Gastroesophageal sphincter (tissue), 4 donors: ENCODE measurements at regions not wholly inside any gene's neighbourhood (a gene's known extent, or its start where the extent isn't known, plus 50 kb on each side); places are given as distances from the start of the nearest gene placed in this dataset.

Experiments used
- ATAC-seq: fragments of 150-250 bp; one replicate; pipeline ENCODE4 v1.9.1; 2016; ENCODE audit warnings: mild to moderate bottlenecking, moderate library complexity
- H3K27ac ChIP-seq, 4 donors: fragments of 200-600 bp; sonication (generic) in 3 of 4; 1 replicate in 3 of 4; 2 replicates in 1 of 4; pipeline ENCODE4 v1.5.1; 2016 to 2019
- H3K27me3 ChIP-seq: fragments of 200-600 bp; sonication (generic); one replicate; pipeline ENCODE4 v1.5.1; 2019
- H3K36me3 ChIP-seq, 2 donors: fragments of 200-600 bp; sonication (generic); one replicate each; pipeline ENCODE4 v1.5.1; 2019; ENCODE audit warnings: control low read depth in 1 of 2
- H3K4me1 ChIP-seq, 3 donors: fragments of 200-600 bp; sonication (generic); 1 replicate in 2 of 3; 2 replicates in 1 of 3; pipeline ENCODE4 v1.5.1; 2016 to 2019; ENCODE audit warnings: control low read depth in 2 of 3
- H3K4me3 ChIP-seq, 2 donors: fragments of 200-600 bp; sonication (generic); one replicate each; pipeline ENCODE4 v1.5.1; 2019; ENCODE audit warnings: mild to moderate bottlenecking in 1 of 2, moderate library complexity in 1 of 2
- H3K9me3 ChIP-seq, 3 donors: fragments of 200-600 bp; sonication (generic); one replicate each; pipeline ENCODE4 v1.5.1; 2017 to 2019; ENCODE audit warnings: control low read depth in 2 of 3
- EP300 ChIP-seq: sonication (generic); formaldehyde crosslinking; IDR thresholded peaks from one replicate; pipeline ENCODE4 v1.6.1; 2017; ENCODE audit warnings: antibody characterized with exemption, mild to moderate bottlenecking
- POLR2A ChIP-seq, 2 donors: fragments of 450-650 bp; IDR thresholded peaks; one replicate each; pipeline ENCODE4 v1.6.1; 2017; ENCODE audit warnings: antibody characterized with exemption in 2 of 2, mild to moderate bottlenecking in 2 of 2, moderate library complexity in 1 of 2
- POLR2AphosphoS5 ChIP-seq: sonication (generic); formaldehyde crosslinking; IDR thresholded peaks from one replicate; pipeline ENCODE4 v1.6.1; 2017; ENCODE audit warnings: antibody characterized with exemption
- WGBS, 2 donors: methylation state at CpG; one replicate each; pipeline ENCODE4 v1.1.5; 2018; ENCODE audit warnings: low coverage in 1 of 2; 5-methylcytosine and 5-hydroxymethylcytosine counted together
- TF ChIP-seq, protein P1 (sequence below), 4 experiments: fragments of 200-600 bp in 2 of 4; fragments of 450-650 bp in 2 of 4; sonication (generic) in 1 of 4; IDR thresholded peaks; one replicate each; pipeline ENCODE4 v1.5.1; 2017 to 2019; ENCODE audit warnings: antibody characterized with exemption in 4 of 4, mild to moderate bottlenecking in 2 of 4, moderate library complexity in 2 of 4

DNA sequence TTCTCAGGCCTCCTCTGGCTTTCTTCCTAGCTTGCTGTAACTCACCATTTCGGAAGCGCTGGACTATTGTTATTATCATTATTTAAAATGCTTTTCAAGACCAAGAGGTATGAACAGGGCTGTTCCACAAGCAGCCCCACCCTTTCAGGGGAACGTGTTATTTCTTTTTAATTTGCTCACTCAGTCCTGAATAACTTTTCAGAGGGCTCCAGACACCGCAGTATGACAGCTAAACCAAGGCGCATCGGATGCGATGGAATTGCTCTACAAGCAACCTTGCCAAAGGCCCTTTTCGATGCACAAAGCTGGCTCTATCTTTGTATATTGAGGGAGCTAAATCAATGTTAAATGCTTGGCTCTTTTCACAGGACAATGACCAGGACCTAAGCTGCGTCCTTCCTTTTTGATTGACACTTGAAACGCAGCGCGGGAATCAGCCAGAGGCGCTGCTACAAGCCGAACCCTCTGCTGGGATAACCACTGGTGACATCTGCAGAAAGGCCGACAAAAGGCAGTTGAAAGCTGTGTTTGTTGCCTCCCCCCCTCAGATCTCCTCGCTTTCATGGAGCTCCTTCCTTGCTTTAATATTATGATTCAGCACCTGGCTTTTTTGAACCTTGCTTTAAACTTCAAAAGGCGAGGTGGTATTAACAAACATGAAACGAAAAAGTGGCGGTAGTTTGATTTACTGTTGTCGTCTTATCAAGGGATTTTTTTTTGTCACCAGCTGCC, 204.7 kb upstream of the PROX1 start:
- TF ChIP-seq, protein P1, sequence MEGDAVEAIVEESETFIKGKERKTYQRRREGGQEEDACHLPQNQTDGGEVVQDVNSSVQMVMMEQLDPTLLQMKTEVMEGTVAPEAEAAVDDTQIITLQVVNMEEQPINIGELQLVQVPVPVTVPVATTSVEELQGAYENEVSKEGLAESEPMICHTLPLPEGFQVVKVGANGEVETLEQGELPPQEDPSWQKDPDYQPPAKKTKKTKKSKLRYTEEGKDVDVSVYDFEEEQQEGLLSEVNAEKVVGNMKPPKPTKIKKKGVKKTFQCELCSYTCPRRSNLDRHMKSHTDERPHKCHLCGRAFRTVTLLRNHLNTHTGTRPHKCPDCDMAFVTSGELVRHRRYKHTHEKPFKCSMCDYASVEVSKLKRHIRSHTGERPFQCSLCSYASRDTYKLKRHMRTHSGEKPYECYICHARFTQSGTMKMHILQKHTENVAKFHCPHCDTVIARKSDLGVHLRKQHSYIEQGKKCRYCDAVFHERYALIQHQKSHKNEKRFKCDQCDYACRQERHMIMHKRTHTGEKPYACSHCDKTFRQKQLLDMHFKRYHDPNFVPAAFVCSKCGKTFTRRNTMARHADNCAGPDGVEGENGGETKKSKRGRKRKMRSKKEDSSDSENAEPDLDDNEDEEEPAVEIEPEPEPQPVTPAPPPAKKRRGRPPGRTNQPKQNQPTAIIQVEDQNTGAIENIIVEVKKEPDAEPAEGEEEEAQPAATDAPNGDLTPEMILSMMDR (IDR thresholded peaks at IDR 0.05), result no peak
- TF ChIP-seq POLR2A (IDR thresholded peaks at IDR 0.05) (no peak), EP300 (no peak), POLR2AphosphoS5 (no peak)
- Histone ChIP-seq H3K9me3 (no peaks in the 10 kb centered on the region), H3K27ac (no peak overlapping the region), H3K27me3 (peaks cover 4% of the 10 kb centered on the region), H3K4me1 (no peaks in the 10 kb centered on the region), H3K36me3 (no peaks in the 10 kb centered on the region), H3K4me3 (no peak overlapping the region)
- WGBS, 2 donors, result 36 to 40% methylated on average over 5 to 11 of the region's 20 CpGs
- ATAC-seq, result no peak

DNA sequence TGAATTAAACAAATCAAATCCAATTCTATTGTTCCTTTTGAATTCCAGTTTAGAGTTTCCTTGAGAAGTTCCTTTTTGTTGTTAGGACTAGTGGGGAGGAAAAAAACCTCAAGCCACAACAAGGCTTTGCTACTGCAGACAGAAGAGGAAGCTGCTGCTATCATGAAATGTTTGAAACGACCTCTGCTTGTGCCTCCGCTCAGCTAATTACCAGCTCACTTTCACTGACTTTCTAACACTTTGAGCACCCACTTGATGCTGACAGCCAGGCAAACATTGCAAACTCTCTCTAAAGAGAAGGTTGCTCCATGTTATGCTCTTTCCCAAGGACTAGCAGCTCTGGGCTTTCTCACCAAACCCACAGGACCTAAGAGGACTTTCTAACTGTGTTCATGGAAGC, 203.9 kb upstream of the PROX1 start:
- WGBS, 2 donors, result 39% methylated on average over 2 of the region's 2 CpGs; no CpG with 5 or more reads in 1 of the 2 donors
- Histone ChIP-seq H3K4me3 (no peak overlapping the region), H3K9me3 (no peaks in the 10 kb centered on the region), H3K27ac (no peak overlapping the region), H3K4me1 (no peaks in the 10 kb centered on the region), H3K27me3 (peaks cover 4% of the 10 kb centered on the region), H3K36me3 (no peaks in the 10 kb centered on the region)
- TF ChIP-seq, protein P1 (IDR thresholded peaks at IDR 0.05), result no peak
- TF ChIP-seq POLR2AphosphoS5 (no peak), EP300 (no peak), POLR2A (IDR thresholded peaks at IDR 0.05) (no peak)
- ATAC-seq, result no peak

DNA sequence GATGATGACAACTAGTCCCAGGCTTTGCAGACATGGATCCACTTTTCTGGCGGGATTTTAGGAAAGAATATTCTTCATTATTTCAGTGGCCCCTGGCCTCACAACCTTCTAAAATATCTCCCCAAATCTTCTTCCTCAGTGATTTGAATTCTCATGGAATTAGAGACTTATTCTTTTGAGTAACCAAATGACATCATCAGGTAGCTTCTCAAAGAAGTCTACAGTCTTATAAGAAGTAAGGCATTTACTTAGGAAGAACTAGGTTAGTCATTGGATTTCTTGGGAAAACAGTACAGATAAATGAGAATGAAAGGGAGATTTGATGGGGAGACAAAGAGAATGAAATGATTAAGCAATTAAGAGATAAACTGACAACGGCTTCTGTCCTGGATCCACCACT, 201.1 kb upstream of the PROX1 start:
- Histone ChIP-seq H3K9me3 (no peaks in the 10 kb centered on the region), H3K36me3 (no peaks in the 10 kb centered on the region), H3K4me1 (no peaks in the 10 kb centered on the region), H3K27ac (no peak overlapping the region), H3K27me3 (peaks cover 4% of the 10 kb centered on the region), H3K4me3 (no peak overlapping the region)
- ATAC-seq, result no peak
- 76 to 83% methylated on average over 2 of the region's 2 CpGs for WGBS, 2 donors
- TF ChIP-seq, protein P1 (IDR thresholded peaks at IDR 0.05), result no peak
- TF ChIP-seq EP300 (no peak), POLR2AphosphoS5 (no peak), POLR2A (IDR thresholded peaks at IDR 0.05) (no peak)

DNA sequence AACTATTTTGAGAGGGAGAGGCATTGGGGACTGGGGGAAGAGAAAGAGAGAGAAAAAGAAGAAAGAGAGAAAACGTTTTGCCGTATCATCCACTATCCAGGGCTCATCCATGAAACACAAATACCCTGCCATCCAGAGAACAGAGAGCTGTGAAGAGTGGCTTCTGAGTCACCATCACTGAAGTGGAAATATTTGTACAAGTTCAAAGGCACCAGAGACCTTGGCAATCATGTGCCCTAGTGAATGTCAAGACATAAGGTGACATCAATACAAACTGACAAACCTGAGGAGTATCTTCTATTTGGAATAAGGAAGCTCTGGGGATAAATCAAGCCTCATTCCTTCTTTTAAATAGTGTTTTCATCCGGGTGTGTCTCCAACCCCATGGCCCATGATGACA, 197.2 kb upstream of the PROX1 start:
- TF ChIP-seq, protein P1 (IDR thresholded peaks at IDR 0.05), result no peak
- TF ChIP-seq EP300, result no peak
- WGBS, 2 donors, result 69 to 81% methylated on average over 3 of the region's 3 CpGs
- Histone ChIP-seq H3K27me3 (no peaks in the 10 kb centered on the region), H3K4me3 (no peak overlapping the region), H3K4me1 (no peaks in the 10 kb centered on the region), H3K27ac (no peak overlapping the region), H3K36me3 (no peaks in the 10 kb centered on the region), H3K9me3 (no peaks in the 10 kb centered on the region)
- no peak for ATAC-seq

DNA sequence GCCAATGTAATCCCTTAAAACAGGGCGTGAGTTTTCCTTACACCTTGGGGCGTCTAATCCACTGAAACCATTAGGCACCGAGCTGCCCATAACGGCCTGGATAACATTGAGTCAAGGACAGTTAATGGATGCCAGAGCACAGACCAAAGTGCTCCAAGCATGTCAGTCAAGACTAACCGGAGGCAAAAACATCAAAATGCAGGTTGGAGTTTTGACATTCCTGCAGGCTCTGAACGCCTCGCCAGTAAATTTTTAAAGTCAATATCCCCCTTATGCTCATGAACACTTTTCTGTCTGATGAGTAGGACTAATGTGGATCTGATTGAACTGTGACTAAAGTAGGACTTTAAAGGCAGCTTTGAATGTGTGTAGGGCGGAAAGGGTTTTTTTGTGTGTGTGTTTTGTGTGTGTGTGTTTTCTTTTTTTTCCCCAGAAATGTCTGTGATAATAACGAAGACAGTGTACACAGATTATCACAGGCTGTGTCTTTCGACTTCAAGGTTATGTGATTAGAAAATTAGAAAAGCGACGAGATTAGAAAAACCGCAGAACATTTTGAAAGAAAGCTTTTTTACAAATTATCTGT, 194.2 kb upstream of the PROX1 start:
- ATAC-seq, result no peak
- 75 to 81% methylated on average over 6 to 10 of the region's 13 CpGs for WGBS, 2 donors
- H3K4me1 ChIP-seq, result no peaks in the 10 kb centered on the region
- TF ChIP-seq POLR2AphosphoS5, result no peak
- TF ChIP-seq POLR2A (IDR thresholded peaks at IDR 0.05), result no peak
- TF ChIP-seq EP300, result no peak
- TF ChIP-seq, protein P1 (IDR thresholded peaks at IDR 0.05), result no peak
- no peaks in the 10 kb centered on the region for H3K9me3 ChIP-seq
- H3K4me3 ChIP-seq, result no peak overlapping the region
- no peak overlapping the region for H3K27ac ChIP-seq
- no peaks in the 10 kb centered on the region for H3K36me3 ChIP-seq
- no peaks in the 10 kb centered on the region for H3K27me3 ChIP-seq
